ENCODE measurements at regions not wholly inside any gene's neighbourhood (a gene's known extent, or its start where the extent isn't known, plus 50 kb on each side); places are given as distances from the start of the nearest gene placed in this dataset.

GRCh38 chr7:68444956-68445355 is 1153.3 kb upstream of the AUTS2 start:
- H4K20me1 ChIP-seq (ENCODE audit: insufficient read depth, low read length) = no peaks in the 10 kb centered on the region
- H3K9me3 Mint-ChIP-seq (ENCODE audit: unreplicated experiment) = peaks cover 5% of the 10 kb centered on the region
- H3K36me3 Mint-ChIP-seq (ENCODE audit: low read depth, unreplicated experiment) = no peaks in the 10 kb centered on the region
- no peak overlapping the region for H3K9ac ChIP-seq (ENCODE audit: low read length)
- no peaks in the 10 kb centered on the region for H3K4me1 ChIP-seq (ENCODE audit: insufficient read depth, low read length)
- TF ChIP-seq EZH2 (IDR thresholded peaks at IDR 0.05; ENCODE audit: insufficient read depth, low read length) (no peak), CTCF (IDR thresholded peaks at IDR 0.05; ENCODE audit: insufficient read depth, low read depth, low read length) (no peak)
- H3K4me3 ChIP-seq (ENCODE audit: insufficient read depth, low read depth, low read length) = no peak overlapping the region
- H3K4me2 ChIP-seq (ENCODE audit: low read length) = no peak overlapping the region
- no peaks in the 10 kb centered on the region for H3K9me3 ChIP-seq (ENCODE audit: insufficient read depth, low read depth, low read length)
- DNase-seq (ENCODE audit: low read depth) (no peak), FAIRE-seq (no peak)
- no peaks in the 10 kb centered on the region for H3K36me3 ChIP-seq (ENCODE audit: insufficient read depth, low read length)
- H3K4me3 Mint-ChIP-seq (ENCODE audit: unreplicated experiment) = no peak overlapping the region
- H3K4me1 Mint-ChIP-seq (ENCODE audit: low read depth, unreplicated experiment) = no peaks in the 10 kb centered on the region
- no peaks in the 10 kb centered on the region for H3K79me2 ChIP-seq (ENCODE audit: insufficient read depth, low read length)
- no peak overlapping the region for H3K27ac Mint-ChIP-seq (ENCODE audit: unreplicated experiment)
- H3K27me3 Mint-ChIP-seq (ENCODE audit: low read depth, unreplicated experiment) = no peaks in the 10 kb centered on the region
- no peak overlapping the region for H3K27ac ChIP-seq (ENCODE audit: low read depth, low read length)
- no peaks in the 10 kb centered on the region for H3K27me3 ChIP-seq (ENCODE audit: insufficient read depth, low read length)
- no peak overlapping the region for H2AFZ ChIP-seq (ENCODE audit: low read depth, low read length)

- Histone ChIP-seq H3K9me3 (ENCODE audit: insufficient read depth, low read depth, low read length) (no peaks in the 10 kb centered on the region), H3K4me1 (ENCODE audit: insufficient read depth, low read length) (no peaks in the 10 kb centered on the region), H2AFZ (ENCODE audit: low read depth, low read length) (no peak overlapping the region), H3K4me3 (ENCODE audit: insufficient read depth, low read depth, low read length) (no peak overlapping the region), H3K27ac (ENCODE audit: low read depth, low read length) (no peak overlapping the region), H3K4me2 (ENCODE audit: low read length) (no peak overlapping the region), H4K20me1 (ENCODE audit: insufficient read depth, low read length) (no peaks in the 10 kb centered on the region), H3K36me3 (ENCODE audit: insufficient read depth, low read length) (no peaks in the 10 kb centered on the region), H3K79me2 (ENCODE audit: insufficient read depth, low read length) (no peaks in the 10 kb centered on the region), H3K9ac (ENCODE audit: low read length) (no peak overlapping the region), H3K27me3 (ENCODE audit: insufficient read depth, low read length) (no peaks in the 10 kb centered on the region)
- Mint-ChIP-seq H3K27me3 (ENCODE audit: low read depth, unreplicated experiment) (no peaks in the 10 kb centered on the region), H3K36me3 (ENCODE audit: low read depth, unreplicated experiment) (no peaks in the 10 kb centered on the region), H3K27ac (ENCODE audit: unreplicated experiment) (no peak overlapping the region), H3K9me3 (ENCODE audit: unreplicated experiment) (peaks cover 5% of the 10 kb centered on the region), H3K4me1 (ENCODE audit: low read depth, unreplicated experiment) (no peaks in the 10 kb centered on the region), H3K4me3 (ENCODE audit: unreplicated experiment) (no peak overlapping the region)
- TF ChIP-seq EZH2 (IDR thresholded peaks at IDR 0.05; ENCODE audit: insufficient read depth, low read length) = no peak
- TF ChIP-seq CTCF (IDR thresholded peaks at IDR 0.05; ENCODE audit: insufficient read depth, low read depth, low read length) = no peak
- FAIRE-seq (no peak), DNase-seq (ENCODE audit: low read depth) (no peak)
Measured at GRCh38 chr7:68446183-68446582, 1152.1 kb upstream of the AUTS2 start.

- Mint-ChIP-seq H3K4me1 (ENCODE audit: low read depth, unreplicated experiment) (no peaks in the 10 kb centered on the region), H3K27ac (ENCODE audit: unreplicated experiment) (no peak overlapping the region), H3K27me3 (ENCODE audit: low read depth, unreplicated experiment) (no peaks in the 10 kb centered on the region), H3K9me3 (ENCODE audit: unreplicated experiment) (peaks cover 9% of the 10 kb centered on the region), H3K36me3 (ENCODE audit: low read depth, unreplicated experiment) (no peaks in the 10 kb centered on the region), H3K4me3 (ENCODE audit: unreplicated experiment) (no peak overlapping the region)
- Histone ChIP-seq H4K20me1 (ENCODE audit: insufficient read depth, low read length) (no peaks in the 10 kb centered on the region), H3K4me2 (ENCODE audit: low read length) (no peak overlapping the region), H3K27me3 (ENCODE audit: insufficient read depth, low read length) (no peaks in the 10 kb centered on the region), H3K4me3 (ENCODE audit: insufficient read depth, low read depth, low read length) (no peak overlapping the region), H2AFZ (ENCODE audit: low read depth, low read length) (no peak overlapping the region), H3K79me2 (ENCODE audit: insufficient read depth, low read length) (no peaks in the 10 kb centered on the region), H3K36me3 (ENCODE audit: insufficient read depth, low read length) (no peaks in the 10 kb centered on the region), H3K27ac (ENCODE audit: low read depth, low read length) (no peak overlapping the region), H3K4me1 (ENCODE audit: insufficient read depth, low read length) (no peaks in the 10 kb centered on the region), H3K9me3 (ENCODE audit: insufficient read depth, low read depth, low read length) (no peaks in the 10 kb centered on the region), H3K9ac (ENCODE audit: low read length) (no peak overlapping the region)
- FAIRE-seq (no peak), DNase-seq (ENCODE audit: low read depth) (no peak)
- TF ChIP-seq EZH2 (IDR thresholded peaks at IDR 0.05; ENCODE audit: insufficient read depth, low read length) = no peak
- TF ChIP-seq CTCF (IDR thresholded peaks at IDR 0.05; ENCODE audit: insufficient read depth, low read depth, low read length) = no peak
Measured at GRCh38 chr7:68449099-68449498, 1149.2 kb upstream of the AUTS2 start.

Data from astrocyte (in vitro differentiated cells and primary cell).